ENCODE measurements at regions not wholly inside any gene's neighbourhood (a gene's known extent, or its start where the extent isn't known, plus 50 kb on each side); places are given as distances from the start of the nearest gene placed in this dataset.
"Not testable (repeated sequence)": the region's sequence is repeated elsewhere in the genome, so short reads cannot be mapped to it uniquely, and the experiment has no call there.

DNA sequence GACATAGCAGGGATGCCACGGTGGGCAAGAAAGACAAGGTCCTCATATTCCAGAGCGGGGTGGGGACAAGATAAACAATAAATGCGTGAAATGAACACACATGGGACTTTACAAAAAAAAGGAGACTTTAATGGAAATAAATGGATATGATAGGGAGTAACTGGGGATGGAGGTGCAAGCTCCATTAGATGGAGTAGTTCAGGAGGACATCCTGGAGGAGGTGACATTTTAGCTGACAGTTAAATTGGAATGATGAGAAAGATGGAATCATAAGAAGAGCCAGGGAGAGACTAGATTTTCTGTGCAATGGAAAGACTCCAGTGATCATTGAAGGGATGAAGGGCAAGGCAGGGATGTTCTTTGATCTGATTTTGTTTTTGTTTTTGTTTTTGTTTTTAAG, 83.6 kb upstream of the MYL10 start:
- ATAC-seq, result no peak

DNA sequence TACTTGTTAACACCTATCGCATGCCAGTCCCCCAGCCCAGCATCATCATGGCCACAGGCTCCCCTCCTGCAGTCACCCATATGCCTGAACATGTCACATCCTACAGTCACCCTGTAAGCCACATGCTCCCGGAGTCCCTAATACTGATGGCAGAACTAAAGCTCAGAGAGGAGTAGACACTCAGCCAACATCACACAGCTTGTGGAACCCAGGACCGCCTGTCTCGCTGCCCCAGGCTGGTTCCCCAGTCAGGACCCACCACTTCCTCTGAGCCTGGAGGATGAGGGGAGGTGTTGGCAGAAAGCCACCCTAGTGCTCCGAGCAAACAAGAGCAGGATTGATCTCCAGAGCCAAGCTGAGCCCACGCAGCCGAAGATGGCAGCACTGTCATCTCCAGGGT, 85.0 kb upstream of the MYL10 start:
- ATAC-seq, result no peak

DNA sequence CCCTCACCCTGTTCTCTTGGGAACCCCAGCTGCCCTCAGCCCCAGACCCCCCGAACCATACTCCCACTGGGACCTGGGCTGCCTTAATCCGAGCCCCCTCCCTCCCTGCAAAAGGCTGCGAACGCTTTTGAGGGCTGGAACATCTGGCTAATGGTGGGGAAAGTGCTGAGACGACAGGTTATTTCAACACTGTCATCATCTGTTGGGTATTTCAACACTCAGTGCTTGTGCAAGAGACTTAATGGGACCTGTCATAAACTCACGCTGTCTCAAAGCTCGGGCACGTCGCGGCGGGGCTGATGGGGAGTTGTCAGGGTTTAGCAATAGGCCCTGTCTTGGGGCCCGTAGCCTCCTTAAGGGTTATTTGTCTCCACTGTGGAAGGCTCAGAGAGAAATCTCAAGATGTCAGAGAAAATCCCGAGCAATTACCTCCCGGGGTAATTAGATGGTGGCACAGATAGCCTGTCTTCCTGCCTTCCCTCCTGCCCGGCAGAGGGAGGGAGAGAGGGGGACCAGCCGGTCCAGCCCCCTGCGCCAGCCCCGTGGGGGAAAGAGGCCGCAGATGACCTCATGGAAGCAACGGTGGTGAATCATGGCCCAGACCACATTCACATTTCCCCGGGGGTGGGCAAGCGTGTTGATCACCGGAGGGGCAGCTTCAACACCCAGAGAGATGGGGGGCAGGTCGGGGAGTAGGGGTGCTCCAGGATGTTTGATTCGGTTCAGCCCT, 88.7 kb upstream of the MYL10 start:
- peak; percentile 97 for ATAC-seq

DNA sequence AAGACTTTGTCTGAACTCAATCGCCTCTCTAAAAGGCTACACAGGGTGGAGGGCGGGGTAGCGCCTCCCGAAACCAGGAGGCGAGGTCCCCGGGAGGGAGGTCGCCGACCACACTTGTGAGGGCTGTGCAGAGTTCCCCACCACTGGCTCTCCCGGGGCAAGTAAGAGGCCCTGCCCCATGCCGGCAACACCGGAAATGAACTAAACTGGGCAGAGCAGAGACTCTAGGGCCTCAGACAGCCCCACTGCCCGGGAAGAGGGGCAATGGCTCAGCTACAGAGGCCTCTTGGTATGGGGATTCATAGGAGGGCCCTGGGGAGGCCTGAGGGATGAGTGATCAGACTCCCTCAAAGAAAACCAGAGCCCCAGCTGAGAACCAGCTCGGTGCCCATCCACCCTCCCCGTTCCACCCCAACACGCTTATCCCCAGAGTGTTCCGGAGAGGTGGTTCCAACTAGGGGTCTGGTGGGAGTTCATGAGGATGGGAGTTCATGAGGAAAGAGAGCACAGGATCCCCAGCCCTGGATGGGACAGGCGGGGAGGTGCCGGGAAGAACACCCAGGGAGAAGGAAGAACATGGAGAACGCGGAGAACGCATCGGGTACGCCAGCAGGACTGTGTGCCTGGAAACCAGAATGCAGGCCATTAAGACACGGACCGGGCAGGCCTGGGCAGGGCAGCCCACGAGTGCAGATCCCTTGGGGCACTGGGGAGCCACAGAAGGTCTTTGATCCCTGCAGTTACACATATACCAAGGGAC, 89.4 kb upstream of the MYL10 start:
- ATAC-seq, result no peak

DNA sequence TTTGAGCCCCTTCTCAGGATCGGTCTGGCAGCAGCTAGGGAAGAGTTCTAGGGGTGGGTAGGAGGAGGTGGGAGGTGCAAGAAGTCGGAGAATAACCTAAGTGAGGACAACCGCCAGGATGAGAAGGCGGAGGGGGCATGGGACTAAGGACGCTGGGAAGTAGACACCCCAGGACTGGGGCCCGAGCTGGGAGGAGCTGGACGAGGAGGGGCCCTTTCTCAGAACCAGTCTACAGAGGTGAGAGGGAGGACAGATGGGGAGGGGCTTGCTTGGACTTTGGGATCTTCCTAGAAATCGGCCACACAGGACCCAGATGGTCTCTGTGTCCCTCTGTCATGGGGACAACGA, 90.0 kb upstream of the MYL10 start:
- ATAC-seq, result no peak

DNA sequence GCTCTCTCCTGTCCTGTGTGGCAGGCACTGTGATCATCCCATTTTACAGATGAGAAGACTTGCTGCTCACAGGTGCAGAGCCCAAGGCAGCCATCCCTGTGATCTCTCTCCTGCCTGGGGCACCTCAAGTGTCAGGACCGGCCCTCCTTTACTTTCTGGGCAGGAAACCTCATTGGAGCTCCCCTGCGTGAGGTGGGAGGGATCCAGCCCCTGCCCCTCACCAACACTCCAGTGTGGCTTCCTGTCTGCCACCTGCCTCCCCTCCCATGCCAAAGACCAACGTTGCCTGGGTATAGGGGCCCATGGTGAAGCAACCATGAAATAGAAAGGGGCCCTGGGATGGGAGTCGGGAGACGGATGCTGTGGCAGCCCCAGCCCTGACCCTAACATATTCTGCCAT, 91.2 kb upstream of the MYL10 start:
- ATAC-seq, result no peak

DNA sequence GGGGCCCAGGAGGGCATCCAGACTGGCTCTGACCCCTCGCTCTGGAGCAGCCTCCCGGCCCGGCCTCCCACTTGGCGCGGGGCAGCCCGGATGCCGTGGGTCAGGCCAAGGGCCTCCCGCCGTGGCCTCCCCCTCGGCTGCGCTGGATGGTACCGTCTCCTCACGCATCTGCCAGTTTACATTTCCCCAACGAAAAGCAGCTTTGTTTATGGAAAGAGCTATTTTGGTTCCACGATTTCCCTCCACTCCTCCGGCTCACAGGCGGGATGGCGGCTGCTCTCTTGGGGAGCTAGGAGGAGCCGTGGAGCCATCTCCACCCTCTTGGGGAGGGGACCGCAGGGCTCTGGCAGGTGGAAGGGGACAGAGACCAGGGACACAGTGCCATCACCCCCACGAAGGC, 93.2 kb upstream of the MYL10 start:
- no peak for ATAC-seq

DNA sequence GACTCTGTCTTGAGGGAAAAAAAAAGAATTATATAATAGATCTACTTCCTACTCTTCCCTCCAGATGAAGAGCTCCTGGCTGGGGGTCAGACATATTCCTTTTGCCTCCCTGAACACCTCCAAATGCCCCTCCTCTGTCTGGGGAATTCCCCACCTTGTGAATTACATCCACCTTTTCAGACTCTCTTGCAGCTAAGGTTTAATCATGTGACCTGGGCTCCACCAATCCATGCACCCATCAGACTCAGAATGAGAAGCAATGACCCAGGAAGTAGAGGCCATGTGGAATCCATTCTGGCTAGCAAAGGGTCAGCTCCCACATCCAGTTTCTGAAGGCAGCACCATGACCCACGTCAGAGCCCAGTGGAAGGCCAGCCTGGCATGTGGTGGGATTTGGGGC, 93.6 kb upstream of the CUX1 start:
- no peak for ATAC-seq

DNA sequence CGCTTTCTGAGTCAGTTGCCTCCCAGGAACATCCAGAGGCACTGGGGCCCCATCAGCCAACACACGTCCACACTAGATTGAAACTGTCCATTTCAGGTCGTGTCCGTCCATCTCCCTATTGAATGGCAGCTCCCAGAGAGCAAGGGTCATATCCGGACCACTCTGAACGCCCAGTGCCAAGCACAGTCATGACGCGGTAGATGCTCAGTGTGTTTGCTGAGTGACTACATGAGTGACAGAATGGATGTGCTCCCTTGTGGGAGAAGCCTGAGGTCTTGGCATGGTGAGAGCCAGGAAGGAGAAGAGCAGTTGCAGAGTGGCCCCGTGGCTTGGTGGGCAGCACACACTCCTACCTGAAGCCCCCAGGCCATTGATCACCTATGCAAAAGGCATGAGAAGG, 92.5 kb upstream of the CUX1 start:
- no peak for ATAC-seq

DNA sequence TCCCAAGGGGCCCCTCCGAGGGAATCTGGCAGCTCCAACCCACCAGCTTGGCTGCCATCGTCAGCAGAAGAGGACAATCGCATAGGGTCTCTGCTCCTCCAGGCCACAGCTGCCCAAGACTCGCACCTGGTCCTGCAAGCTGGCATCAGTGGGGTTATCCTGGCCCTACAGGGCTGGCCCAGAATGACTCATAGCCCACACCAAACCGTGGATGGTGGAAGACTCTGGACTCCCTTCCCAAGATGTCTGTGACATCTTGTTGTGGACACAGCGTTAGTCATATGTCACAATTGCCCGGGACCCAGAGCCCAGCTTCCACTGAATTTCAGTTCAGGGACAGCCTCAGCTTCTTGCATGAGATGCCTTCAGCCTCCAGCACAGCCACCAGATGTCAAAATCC, 91.5 kb upstream of the CUX1 start:
- no peak for ATAC-seq

DNA sequence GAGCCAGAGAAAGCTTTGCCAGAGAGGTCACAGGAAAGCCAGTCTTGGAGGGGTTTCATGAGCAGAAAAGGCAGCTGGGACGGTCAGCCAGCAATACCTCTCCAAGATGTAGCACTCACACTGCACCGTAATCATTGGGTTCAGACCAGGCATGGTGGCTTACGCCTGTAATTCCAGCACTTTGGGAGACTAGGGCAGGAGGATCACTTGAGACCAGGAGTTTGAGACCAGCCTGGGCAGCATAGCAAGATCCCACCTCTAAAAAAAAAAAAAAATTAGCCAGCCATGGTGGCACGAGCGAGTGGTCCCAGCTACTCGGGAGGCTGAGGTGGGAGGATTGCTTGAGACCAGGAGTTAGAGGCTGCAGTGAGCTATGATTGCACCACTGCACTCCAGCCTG, 90.2 kb upstream of the CUX1 start:
- ATAC-seq, result no peak

DNA sequence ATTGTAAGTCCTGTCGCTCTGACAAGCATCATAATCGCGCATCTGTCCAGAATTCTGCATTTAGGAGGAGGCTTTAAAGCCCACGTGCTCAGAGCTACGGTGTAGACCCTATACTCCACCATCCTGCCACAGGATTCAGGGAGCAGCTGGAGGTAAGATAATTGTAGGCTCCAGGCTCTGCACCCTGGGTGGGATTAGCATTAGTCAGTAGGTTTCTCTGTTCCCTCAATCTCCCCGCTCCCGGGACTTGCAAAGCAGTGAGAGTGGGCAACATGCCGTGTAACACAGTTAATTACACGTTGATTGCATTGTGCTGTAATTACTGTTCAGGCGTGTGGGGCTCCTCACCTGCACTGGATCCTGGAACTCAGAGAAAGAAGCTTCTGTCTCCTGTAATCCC, 89.3 kb upstream of the CUX1 start:
- no peak for ATAC-seq

DNA sequence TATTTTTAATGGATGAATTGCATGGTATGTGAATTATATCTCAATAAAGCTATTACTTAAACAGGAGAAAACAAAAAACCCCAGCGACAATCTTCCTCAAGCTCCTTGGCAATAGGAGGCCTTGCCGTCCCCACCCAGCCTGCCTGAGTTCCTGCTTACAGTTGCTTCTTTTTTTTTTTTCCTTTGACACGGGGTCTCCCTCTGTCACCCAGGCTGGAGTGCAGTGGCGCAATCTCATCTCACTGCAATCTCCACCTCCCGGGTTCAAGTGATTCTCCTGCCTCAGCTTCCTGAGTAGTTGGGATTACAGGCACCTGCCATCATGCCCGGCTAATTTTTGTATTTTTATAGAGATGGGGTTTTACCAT, 88.6 kb upstream of the CUX1 start:
- ATAC-seq, result not testable (repeated sequence)

DNA sequence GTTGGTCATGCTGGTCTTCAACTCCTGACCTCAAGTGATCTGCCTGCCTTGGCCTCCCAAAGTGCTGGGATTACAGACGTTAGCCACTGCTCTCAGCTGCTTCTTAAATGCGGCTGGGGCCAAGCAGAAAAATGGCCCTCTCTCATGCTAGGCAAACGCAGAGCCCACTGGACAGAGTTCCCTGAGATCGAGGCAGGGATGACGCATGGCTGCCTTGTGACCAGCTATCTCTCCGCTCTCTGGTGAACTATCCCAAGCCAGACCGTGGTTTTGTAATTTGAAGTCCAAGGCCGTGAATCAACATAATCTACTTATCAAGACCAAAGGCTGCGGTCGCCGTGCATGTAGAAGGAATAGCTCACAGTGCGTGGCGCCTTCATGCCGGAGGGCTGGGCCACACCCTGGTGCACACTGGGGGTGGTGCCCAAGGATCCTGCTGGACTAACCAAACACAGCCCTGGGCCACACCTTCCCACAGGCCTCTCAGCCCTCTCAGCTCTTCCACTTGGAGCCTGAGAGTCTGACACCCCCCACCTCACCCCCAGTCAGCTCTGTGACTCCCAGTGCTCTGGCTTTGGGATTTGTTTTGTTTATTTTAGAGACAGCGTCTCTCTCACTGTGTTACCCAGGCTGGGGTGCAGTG, 88.1 kb upstream of the CUX1 start:
- ATAC-seq, result peak; percentile 62

DNA sequence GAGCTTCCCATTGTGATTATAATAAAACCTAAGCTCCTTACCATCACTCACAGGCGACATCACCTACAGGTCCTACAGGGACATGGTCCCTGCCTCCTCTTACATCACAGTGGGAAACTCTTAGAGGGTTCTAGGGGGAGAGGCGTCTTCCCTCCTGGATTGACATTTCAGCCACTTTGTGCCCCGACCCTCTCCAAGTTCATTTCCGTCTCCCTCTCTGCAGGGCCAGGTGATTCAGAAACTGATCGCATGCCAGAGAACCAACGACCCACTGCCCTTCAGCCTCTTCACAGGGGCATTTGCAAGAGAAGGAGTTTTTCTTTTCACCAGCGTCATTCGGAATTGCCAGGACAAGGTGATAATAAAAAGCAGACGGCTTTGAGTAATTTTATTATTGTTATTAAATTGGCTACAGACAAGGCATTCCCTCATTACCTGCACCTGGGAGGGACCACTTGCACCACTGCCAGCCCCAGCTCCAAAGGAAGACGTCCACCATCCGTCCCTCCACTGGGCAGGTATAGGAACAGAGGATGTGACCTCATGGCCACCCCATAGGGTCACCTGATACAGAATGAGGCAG, 85.8 kb upstream of the CUX1 start:
- no peak for ATAC-seq

DNA sequence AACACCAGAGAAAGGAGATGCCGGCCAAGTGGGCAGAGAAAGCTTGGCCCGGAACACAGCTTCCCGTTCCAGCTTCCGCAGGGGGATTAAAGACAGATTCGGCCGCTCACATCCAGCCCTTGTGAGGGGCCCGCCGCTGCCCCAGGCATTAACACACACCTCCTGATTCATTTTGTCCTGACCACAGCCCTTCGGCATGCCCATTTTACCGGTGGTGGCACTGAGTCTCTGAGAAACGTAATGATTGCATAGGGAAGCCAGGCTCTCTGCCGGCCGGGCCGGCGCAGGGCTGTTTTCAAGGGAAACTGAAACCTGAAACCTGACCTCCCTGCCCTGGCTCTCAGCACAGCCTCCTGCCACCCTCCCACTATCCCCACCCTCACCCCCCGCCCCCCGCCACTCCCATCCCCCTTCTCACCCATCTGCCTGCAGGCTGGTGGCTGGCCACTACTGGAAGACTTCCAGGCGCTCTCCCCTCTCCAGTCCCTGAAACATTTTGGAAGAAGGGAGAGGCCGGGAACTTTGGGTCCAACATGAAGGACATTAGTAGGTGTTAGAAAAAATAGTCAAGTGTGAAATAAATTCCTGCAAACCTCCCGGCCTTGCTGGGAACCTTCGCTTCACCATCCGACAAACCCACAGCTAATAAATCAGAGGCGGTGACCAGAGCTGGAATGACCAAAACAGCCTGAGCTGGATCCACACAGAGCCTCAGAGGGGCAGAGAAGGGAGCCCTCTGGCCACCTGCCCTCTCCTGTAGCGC, 83.5 kb upstream of the CUX1 start:
- no peak for ATAC-seq

DNA sequence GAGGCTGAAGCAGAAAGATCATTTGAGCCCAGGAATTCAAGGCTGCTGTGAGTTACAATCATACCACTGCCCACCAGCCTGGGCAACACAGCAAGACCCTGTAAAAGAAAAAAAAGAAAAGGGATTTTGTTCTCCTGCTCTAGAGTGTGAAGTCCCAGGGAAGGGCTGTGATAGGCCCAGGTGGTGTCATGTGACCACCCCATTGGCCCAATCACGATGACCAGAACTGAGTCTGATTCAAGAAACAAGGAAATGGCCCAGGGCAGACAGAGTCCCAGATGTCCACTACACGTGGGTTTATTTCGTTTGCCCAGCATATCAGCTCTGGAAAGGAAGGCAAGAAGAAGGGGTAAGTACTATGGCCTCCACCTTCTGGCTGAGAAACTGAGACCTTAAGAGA, 81.3 kb upstream of the CUX1 start:
- no peak for ATAC-seq

DNA sequence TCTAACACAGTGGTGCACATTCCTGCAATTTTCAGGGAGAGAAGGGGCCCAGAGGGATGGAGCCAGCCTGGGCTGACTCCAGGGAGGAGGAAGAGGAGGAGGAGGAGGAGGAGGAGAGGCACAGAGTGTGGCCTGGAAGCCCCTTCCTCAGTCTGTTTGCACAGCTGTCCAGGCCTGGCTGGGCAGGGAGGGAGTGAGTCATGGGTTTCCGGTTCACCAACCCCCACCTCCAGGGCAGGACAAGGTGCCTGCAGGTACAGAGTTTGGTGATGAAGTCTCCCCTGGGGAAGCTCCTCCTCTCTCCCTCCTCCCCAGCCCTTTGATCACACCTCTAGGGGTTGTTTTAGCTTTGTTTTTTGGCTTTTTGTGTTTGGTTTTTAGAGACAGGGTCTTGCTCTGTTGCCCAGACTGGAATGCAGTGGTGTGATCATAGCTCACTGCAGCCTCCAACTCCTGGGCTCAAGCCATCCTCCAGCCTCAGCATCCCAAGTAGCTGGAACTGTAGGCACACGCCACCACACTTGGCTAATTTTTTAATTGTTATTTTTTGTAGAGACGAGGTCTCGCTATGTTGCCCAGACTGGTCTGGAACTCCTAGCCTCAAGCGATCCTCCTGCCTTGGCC, 77.5 kb upstream of the CUX1 start:
- ATAC-seq, result no peak

DNA sequence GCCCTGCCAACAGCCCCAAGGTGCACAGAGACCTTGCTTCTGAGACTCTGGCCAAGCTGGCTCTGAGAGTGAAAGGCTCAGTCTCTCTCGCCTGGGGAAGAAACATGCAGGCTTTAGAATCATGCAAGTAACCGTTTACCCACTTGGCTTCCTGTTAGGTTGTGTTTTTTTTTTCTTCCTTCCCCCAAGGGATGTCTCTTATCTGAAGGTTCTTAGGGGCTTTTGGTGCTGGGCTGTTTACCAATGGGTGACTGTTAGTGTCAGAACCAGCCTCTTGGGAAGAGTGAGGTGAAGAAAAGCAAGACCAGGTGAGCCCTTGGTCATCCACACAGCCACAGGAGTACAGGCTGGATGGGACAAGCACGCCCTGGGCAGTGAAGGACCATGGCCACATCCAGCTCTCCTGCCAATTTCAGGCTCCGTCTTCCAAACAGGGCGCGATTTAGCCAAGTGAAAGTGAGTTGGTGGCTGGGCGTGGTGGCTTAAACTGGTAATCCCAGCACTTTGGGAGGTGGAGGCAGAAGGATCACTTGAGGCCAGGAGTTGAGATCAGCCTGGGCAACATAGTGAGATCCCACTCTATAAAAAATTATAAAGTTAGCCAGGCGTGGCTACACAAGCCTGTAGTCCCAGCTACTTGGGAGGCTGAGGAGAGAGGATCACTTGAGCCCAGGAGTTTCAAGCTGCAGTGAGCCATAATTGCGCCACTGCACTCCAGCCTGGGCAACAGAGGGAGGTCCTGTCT, 76.3 kb upstream of the CUX1 start:
- no peak for ATAC-seq

DNA sequence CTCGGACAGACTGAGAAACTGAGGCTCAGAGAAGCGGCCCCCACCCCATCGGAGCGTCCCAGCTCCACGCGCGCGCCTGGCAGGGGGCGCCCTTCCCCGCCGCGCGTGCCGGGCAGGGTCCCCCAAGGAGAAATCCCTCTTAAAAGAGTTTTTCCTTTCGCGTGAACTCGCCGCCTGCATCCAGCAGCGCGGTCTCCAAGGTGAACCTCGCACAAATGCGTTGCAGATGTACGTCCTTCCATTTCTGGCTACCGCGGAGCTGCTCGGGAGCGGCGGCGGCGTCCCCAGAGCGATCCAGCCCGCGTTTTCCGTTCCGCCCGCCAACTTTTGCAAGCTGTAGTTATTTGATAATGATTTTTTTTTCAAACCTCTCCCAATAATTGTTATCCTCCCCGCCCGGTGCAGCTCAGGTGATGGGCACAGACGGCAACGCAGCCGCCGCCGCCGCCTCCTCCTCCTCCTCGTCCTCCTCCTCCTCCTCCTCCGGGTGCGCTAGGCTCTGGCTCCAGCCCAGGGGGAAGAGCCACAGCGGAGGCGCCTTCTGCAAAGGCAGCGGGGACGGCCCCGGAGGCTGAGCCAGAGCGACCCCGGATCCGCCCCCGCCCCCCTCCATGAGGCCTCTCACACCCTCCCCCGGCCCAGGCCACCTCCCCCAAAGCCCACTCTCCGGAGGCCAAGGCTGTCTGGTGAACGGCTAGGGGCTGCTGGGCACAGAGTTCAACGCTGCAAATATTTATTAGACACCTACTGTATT, 74.0 kb upstream of the CUX1 start:
- ATAC-seq, result peak; percentile 47

DNA sequence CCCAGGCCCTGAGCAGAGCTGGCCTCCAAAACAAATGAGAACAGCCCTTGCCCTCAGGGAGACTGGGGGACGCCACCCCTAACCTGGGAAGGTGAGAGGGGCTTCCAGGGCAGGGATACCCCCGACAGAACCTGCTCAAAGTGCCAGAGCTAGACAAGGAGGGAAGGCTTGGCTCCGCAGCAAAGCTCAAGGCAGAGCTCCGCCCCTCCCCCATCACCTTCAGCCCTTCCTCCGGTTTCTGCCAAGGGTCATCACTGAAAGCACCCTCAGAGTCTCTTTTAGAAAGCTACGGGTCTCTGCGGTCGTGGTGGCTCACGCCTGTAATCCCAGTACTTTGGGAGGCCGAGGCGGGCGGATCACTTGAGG, 73.4 kb upstream of the CUX1 start:
- no peak for ATAC-seq

Data from esophagus mucosa (tissue), 1 donor.